CD8-positive, alpha-beta memory T cell (primary cell): ENCODE measurements at regions not wholly inside any gene's neighbourhood (a gene's known extent, or its start where the extent isn't known, plus 50 kb on each side); places are given as distances from the start of the nearest gene placed in this dataset.
"Not testable (repeated sequence)": the region's sequence is repeated elsewhere in the genome, so short reads cannot be mapped to it uniquely, and the experiment has no call there.

Source experiments
- CTCF ChIA-PET: fragments of 350-600 bp; sonication (Branson Sonifier 250); formaldehyde crosslinking; loops from one replicate; lab custom pipeline; 2021; ENCODE audit warnings: antibody characterized with exemption; lab: Charles Lee
- POLR2A ChIA-PET: fragments of 350-600 bp; sonication (Branson Sonifier 250); formaldehyde crosslinking; loops from one replicate; lab custom pipeline; 2021; ENCODE audit warnings: antibody characterized with exemption; lab: Charles Lee
- DNase-seq, 5 donors: peaks; one replicate each; pipeline versions ENCODE4 v3.0.0 to v3.0.0-alpha.2; 2020 to 2022; ENCODE audit warnings: mixed read lengths in 1 of 5
- H3K27ac ChIP-seq: one replicate; pipeline ENCODE4 v1.7.0; 2013; ENCODE audit warnings: low read depth, mild to moderate bottlenecking, low read length, moderate library complexity
- H3K27me3 ChIP-seq: 2 replicates; pipeline ENCODE4 v1.7.0; 2013; ENCODE audit warnings: low read length, mild to moderate bottlenecking; ENCODE audit not compliant: insufficient read depth, poor library complexity, severe bottlenecking
- H3K36me3 ChIP-seq: 2 replicates; pipeline ENCODE4 v1.7.0; 2013; ENCODE audit warnings: mild to moderate bottlenecking, low read length, moderate library complexity; ENCODE audit not compliant: insufficient read depth
- H3K4me1 ChIP-seq: 2 replicates; pipeline ENCODE4 v1.7.0; 2013; ENCODE audit warnings: mild to moderate bottlenecking, low read length, moderate library complexity; ENCODE audit not compliant: insufficient read depth
- H3K4me3 ChIP-seq: 2 replicates; pipeline ENCODE4 v1.7.0; 2013; ENCODE audit warnings: mild to moderate bottlenecking, low read length
- H3K9me3 ChIP-seq: 2 replicates; pipeline ENCODE4 v1.7.0; 2013; ENCODE audit warnings: mild to moderate bottlenecking, low read length
- H3K27ac Mint-ChIP-seq, 8 donors: one replicate each; pipeline ENCODE4 v1.8.0; 2020 to 2021; ENCODE audit warnings: mixed read lengths in 8 of 8, mild to moderate bottlenecking in 6 of 8, inconsistent platforms in 3 of 8, moderate library complexity in 3 of 8
- H3K27me3 Mint-ChIP-seq, 2 donors: one replicate each; pipeline ENCODE4 v1.8.0; 2020 to 2021; ENCODE audit warnings: mixed read lengths in 2 of 2, mild to moderate bottlenecking in 1 of 2, moderate library complexity in 1 of 2
- H3K36me3 Mint-ChIP-seq, 3 donors: one replicate each; pipeline ENCODE4 v1.8.0; 2020 to 2021; ENCODE audit warnings: mixed read lengths in 3 of 3, inconsistent platforms in 1 of 3, mild to moderate bottlenecking in 1 of 3
- H3K4me1 Mint-ChIP-seq, 3 donors: one replicate each; pipeline ENCODE4 v1.8.0; 2020 to 2021; ENCODE audit warnings: mixed read lengths in 3 of 3, inconsistent platforms in 1 of 3, mild to moderate bottlenecking in 1 of 3
- H3K4me3 Mint-ChIP-seq, 7 donors: one replicate each; pipeline ENCODE4 v1.8.0; 2020 to 2021; ENCODE audit warnings: mixed read lengths in 7 of 7, mild to moderate bottlenecking in 6 of 7, moderate library complexity in 4 of 7, inconsistent platforms in 2 of 7
- H3K9me3 Mint-ChIP-seq, 5 donors: one replicate each; pipeline ENCODE4 v1.8.0; 2020 to 2022; ENCODE audit warnings: mixed read lengths in 5 of 5, mild to moderate bottlenecking in 3 of 5, moderate library complexity in 2 of 5, inconsistent platforms in 1 of 5

DNA sequence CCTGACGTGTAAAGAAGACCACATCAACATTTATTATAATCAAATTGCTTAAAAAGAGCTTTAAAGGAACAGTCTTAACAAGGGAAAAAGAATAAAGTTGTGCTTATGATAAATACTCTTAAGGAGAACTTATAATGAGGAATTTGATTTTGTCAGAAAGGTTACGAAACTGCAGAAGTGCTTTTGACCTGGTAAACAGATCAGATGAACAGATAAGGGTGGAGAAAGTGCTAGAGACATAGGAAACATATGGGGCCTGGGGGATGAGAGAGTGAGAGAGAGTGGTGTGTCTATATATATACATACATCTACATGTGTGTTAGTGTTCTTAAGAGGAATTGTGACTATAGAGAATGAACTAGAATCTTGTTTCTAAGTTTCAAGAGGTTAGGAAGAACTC is 186.2 kb upstream of the GJE1 start:
- H3K27ac ChIP-seq, result no peak overlapping the region
- Mint-ChIP-seq H3K4me1 (no peaks in the 10 kb centered on the region), H3K27ac (no peak overlapping the region), H3K9me3 (peaks cover 16 to 34% (median 31%) of the 10 kb centered on the region in 5 donors), H3K27me3 (no peaks in the 10 kb centered on the region), H3K4me3 (no peak overlapping the region), H3K36me3 (peaks cover 2 to 23% (median 8%) of the 10 kb centered on the region in 3 donors)
- no peaks in the 10 kb centered on the region for H3K9me3 ChIP-seq
- CTCF ChIA-PET, result no interaction called here
- no peaks in the 10 kb centered on the region for H3K36me3 ChIP-seq
- DNase-seq, result no peak
- no peak overlapping the region for H3K4me3 ChIP-seq
- POLR2A ChIA-PET, result no interaction called here
- H3K27me3 ChIP-seq, result no peaks in the 10 kb centered on the region
- H3K4me1 ChIP-seq, result no peaks in the 10 kb centered on the region

DNA sequence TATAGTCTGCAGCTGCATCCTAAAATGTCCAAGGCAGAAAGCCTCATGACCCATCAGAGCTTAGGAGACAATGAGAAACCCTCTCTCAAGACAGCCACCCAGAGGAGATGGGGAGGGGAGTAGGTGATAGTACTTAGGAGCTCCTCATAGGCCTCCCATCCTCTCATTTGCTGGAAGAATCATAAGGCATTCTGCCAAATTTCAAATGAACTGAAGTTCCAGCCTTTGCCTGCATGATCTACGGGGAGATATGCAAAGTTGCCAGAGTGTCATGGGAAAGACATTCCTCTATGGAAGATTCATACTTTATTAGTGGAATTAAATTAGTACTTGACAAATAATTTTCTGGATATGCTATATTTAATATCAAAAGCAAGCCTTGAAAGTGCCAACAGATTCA is 194.1 kb upstream of the GJE1 start:
- Histone ChIP-seq H3K4me3 (no peak overlapping the region), H3K27me3 (no peaks in the 10 kb centered on the region), H3K9me3 (no peaks in the 10 kb centered on the region), H3K27ac (no peak overlapping the region), H3K36me3 (no peaks in the 10 kb centered on the region), H3K4me1 (no peaks in the 10 kb centered on the region)
- ChIA-PET POLR2A (no interaction called here), CTCF (no interaction called here)
- no peaks in the 10 kb centered on the region for H3K4me1 Mint-ChIP-seq
- peaks cover 3 to 4% of the 10 kb centered on the region in 2 donors for H3K27me3 Mint-ChIP-seq
- peaks cover 18 to 25% (median 22%) of the 10 kb centered on the region in 5 donors for H3K9me3 Mint-ChIP-seq
- H3K27ac Mint-ChIP-seq, result no peak overlapping the region
- DNase-seq, result no peak
- peaks cover 2 to 22% (median 7%) of the 10 kb centered on the region in 3 donors for H3K36me3 Mint-ChIP-seq
- no peak overlapping the region for H3K4me3 Mint-ChIP-seq

DNA sequence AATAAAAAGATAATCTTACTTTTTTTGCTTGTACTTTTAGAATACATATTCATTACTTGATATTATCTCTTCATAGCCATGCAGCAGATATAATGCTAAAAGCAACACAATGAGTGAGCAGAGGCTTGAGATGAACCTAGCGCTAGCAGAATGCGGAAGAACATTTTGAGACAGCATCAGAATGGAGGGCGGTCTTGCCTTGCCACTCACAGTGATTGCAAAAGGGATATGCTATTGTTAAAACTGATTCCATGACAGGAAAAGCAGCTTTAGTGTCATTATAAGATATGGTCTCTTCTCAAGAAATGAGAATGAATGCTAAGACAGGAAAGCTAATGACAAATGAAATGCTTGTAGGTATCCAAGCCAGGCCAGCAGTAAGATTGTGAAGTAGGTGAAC is 200.0 kb upstream of the GJE1 start:
- Histone ChIP-seq H3K4me3 (no peak overlapping the region), H3K36me3 (no peaks in the 10 kb centered on the region), H3K27ac (no peak overlapping the region), H3K27me3 (no peaks in the 10 kb centered on the region), H3K9me3 (no peaks in the 10 kb centered on the region), H3K4me1 (no peaks in the 10 kb centered on the region)
- no peak overlapping the region for H3K4me3 Mint-ChIP-seq
- ChIA-PET POLR2A (no interaction called here), CTCF (no interaction called here)
- DNase-seq, result no peak
- H3K4me1 Mint-ChIP-seq, result no peaks in the 10 kb centered on the region
- H3K9me3 Mint-ChIP-seq, result peaks cover 0 to 3% (median 0%) of the 10 kb centered on the region in 5 donors
- peaks cover 0 to 6% (median 0%) of the 10 kb centered on the region in 3 donors for H3K36me3 Mint-ChIP-seq
- H3K27me3 Mint-ChIP-seq, result peaks cover 3 to 4% of the 10 kb centered on the region in 2 donors
- H3K27ac Mint-ChIP-seq, result no peak overlapping the region

DNA sequence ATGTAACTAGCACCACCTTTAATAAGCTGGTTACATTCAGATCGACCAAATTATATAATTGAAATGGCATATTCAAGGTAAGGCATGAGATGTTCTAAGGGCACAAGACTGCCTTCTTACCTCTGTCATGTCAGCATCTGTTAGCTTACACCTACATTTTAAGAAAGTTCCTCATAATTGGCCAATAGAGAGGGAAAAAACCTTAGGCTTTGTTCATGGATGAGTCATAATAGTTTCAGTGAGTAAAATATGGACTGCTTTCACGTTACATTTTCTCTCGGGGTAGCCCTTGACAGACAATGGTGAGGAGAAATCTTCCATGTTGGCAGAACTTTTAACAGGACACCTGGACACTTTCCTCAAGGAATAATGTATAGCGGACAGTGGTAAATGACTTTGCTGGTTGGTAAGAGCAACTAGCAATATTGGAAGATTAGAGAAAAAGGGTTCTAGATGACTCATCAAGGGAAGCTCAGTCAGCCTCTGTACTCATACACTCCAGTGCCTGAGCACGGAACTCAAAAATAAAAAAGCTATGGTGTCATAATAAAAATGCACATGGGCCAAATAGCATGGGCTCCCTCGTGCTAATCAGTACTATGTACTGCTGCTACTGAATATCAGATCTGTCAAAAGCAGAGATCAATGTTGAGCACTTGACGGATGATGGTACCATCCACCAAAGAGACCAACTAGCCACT is 206.4 kb upstream of the GJE1 start:
- H3K36me3 ChIP-seq, H3K27ac Mint-ChIP-seq, H3K4me3 ChIP-seq, H3K4me1 ChIP-seq, H3K36me3 Mint-ChIP-seq, H3K4me1 Mint-ChIP-seq, H3K9me3 ChIP-seq, CTCF ChIA-PET, H3K27me3 ChIP-seq, H3K9me3 Mint-ChIP-seq, H3K27ac ChIP-seq, POLR2A ChIA-PET, H3K4me3 Mint-ChIP-seq, H3K27me3 Mint-ChIP-seq, DNase-seq: not testable (repeated sequence)

DNA sequence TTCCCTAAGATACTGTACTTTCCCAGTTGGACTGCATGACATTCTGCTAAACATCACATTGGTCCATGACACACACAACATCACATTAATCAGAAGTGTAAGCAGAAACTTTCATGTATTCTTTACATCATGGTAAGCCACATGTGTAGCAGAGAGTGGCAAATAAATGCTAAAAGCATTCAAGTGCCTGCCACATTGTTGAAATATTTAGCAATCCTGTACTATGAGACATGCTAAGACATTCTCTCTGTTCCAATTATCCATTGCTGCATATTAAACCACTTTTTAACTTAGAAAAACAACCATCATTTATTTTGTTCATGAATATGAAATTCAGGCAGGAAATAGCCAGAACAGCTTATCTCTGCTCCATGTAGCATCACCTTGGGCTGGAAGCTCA is 207.7 kb upstream of the GJE1 start:
- Mint-ChIP-seq H3K4me3 (no peak overlapping the region), H3K27me3 (no peaks in the 10 kb centered on the region), H3K27ac (no peak overlapping the region), H3K36me3 (peaks cover 0 to 6% (median 0%) of the 10 kb centered on the region in 3 donors), H3K9me3 (peaks cover 0 to 8% (median 5%) of the 10 kb centered on the region in 5 donors), H3K4me1 (no peaks in the 10 kb centered on the region)
- DNase-seq, result no peak
- Histone ChIP-seq H3K27ac (no peak overlapping the region), H3K36me3 (no peaks in the 10 kb centered on the region), H3K27me3 (no peaks in the 10 kb centered on the region), H3K9me3 (no peaks in the 10 kb centered on the region), H3K4me1 (no peaks in the 10 kb centered on the region), H3K4me3 (no peak overlapping the region)
- ChIA-PET CTCF (no interaction called here), POLR2A (no interaction called here)

GRCh38 chr6:141922898-141923297 is 209.8 kb upstream of the GJE1 start:
- Mint-ChIP-seq H3K27me3 (no peaks in the 10 kb centered on the region), H3K36me3 (peaks cover 0 to 6% (median 0%) of the 10 kb centered on the region in 3 donors), H3K27ac (no peak overlapping the region), H3K4me3 (no peak overlapping the region), H3K9me3 (peaks cover 2 to 9% (median 5%) of the 10 kb centered on the region in 5 donors), H3K4me1 (no peaks in the 10 kb centered on the region)
- Histone ChIP-seq H3K4me3 (no peak overlapping the region), H3K27me3 (no peaks in the 10 kb centered on the region), H3K4me1 (no peaks in the 10 kb centered on the region), H3K27ac (no peak overlapping the region), H3K36me3 (no peaks in the 10 kb centered on the region), H3K9me3 (no peaks in the 10 kb centered on the region)
- no peak for DNase-seq
- ChIA-PET POLR2A (no interaction called here), CTCF (no interaction called here)

DNA sequence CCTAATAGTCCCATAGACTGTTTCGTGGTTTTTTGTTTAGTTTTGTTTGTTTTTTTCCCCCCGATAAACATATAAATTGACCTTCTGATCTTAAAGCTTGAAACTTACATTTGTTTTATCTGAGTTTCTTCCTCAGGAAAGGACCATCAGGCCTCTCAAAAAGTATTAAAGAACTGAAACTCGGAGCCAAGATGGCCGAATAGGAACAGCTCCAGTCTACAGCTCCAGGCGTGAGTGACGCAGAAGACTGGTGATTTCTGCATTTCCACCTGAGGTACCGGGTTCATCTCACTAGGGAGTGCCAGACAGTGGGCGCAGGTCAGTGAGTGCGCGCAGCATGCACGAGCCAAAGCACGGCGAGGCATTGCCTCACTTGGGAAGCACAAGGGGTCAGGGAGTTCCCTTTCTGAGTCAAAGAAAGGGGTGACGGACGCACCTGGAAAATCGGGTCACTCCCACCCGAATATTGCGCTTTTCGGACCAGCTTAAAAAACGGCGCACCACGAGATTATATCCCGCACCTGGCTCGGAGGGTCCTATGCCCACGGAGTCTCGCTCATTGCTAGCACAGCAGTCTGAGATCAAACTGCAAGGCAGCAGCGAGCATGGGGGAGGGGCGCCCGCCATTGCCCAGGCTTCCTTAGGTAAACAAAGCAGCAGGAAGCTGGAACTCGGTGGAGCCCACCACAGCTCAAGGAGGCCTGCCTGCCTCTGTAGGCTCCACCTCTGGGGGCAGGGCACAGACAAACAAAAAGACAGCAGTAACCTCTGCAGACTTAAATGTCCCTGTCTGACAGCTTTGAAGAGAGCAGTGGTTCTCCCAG is 215.8 kb upstream of the GJE1 start:
- POLR2A ChIA-PET, H3K4me3 Mint-ChIP-seq, H3K36me3 ChIP-seq, H3K4me1 ChIP-seq, H3K27ac ChIP-seq, H3K9me3 ChIP-seq, CTCF ChIA-PET, H3K4me1 Mint-ChIP-seq, H3K36me3 Mint-ChIP-seq, DNase-seq, H3K27ac Mint-ChIP-seq, H3K4me3 ChIP-seq, H3K27me3 ChIP-seq, H3K27me3 Mint-ChIP-seq, H3K9me3 Mint-ChIP-seq: not testable (repeated sequence)

- H3K4me1 ChIP-seq, result no peaks in the 10 kb centered on the region
- ChIA-PET POLR2A (no interaction called here), CTCF (no interaction called here)
- no peaks in the 10 kb centered on the region for H3K27me3 Mint-ChIP-seq
- H3K9me3 Mint-ChIP-seq, result peaks cover 0 to 2% (median 2%) of the 10 kb centered on the region in 5 donors
- DNase-seq, result no peak
- H3K27me3 ChIP-seq, result no peaks in the 10 kb centered on the region
- H3K9me3 ChIP-seq, result no peaks in the 10 kb centered on the region
- H3K27ac ChIP-seq, result no peak overlapping the region
- H3K36me3 Mint-ChIP-seq, result no peaks in the 10 kb centered on the region
- H3K36me3 ChIP-seq, result no peaks in the 10 kb centered on the region
- H3K4me3 ChIP-seq, result no peak overlapping the region
- H3K4me3 Mint-ChIP-seq, result no peak overlapping the region
- H3K27ac Mint-ChIP-seq, result no peak overlapping the region
- peaks cover 0 to 2% (median 0%) of the 10 kb centered on the region in 3 donors for H3K4me1 Mint-ChIP-seq
These were observed 218.1 kb upstream of the GJE1 start for GRCh38 chr6:141914646-141915045.
